ENCODE measurements at regions not wholly inside any gene's neighbourhood (a gene's known extent, or its start where the extent isn't known, plus 50 kb on each side); places are given as distances from the start of the nearest gene placed in this dataset.
"Not testable (repeated sequence)": the region's sequence is repeated elsewhere in the genome, so short reads cannot be mapped to it uniquely, and the experiment has no call there.

DNA sequence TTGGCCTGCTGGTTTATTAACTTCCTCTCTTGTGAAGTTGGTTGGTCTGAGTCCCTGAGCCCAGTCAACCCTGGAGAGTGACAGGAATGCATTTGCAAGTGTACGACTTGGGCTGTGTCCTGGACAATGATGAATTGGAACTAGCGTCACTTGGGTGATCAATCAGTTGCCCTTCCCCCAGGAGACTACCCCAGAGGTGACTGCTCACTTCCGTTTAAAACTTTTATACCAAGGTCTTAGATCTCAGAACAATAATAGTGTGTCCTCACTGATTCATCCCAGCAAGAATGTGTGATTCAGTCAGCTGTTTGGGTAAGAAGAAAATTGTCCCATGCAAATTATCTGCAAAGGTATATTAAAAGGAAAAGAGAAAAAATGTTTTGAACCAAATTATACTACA lies 102.9 kb upstream of the ARMC3 start:
- no peak for DNase-seq (ENCODE audit: low spot score)

DNA sequence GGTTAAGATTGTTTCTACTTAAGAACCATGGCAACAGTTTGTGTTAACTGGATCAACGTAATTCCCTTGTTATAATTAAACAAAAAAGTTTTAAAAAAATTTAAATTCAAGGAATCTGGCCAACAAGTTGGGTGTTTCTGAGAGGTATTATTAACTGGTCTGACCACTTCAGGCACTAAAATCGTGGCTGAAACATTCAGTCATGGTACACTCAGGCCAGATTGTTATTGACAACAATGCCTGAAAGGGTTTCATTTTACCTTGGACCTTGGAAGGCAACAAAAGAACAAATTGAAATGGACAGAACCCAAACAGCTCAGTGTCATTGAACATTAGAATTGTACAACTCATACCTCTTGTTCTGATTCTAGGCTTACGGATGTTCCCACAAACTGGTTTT lies 103.3 kb upstream of the ARMC3 start:
- DNase-seq (ENCODE audit: low spot score): no peak

DNA sequence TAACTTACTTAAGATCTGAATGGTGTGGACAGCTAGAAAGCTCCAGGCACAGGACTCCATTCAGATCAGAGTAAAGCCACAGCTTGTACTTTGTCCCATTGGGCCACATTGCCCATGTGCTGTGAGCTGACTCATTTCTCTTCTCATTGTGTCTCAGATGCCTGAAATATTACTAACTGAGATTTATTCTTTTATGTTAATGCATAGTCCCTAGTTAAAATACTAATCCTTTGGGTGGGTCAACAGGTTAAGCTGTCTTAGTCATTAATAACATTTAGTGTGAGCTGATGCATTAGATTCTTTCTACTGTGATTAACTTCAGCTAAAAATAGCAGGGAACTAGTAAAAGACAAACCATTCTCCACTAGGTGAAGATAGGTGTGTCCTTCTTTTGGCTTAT lies 104.7 kb upstream of the ARMC3 start:
- peak; percentile 64 for DNase-seq (ENCODE audit: low spot score)

DNA sequence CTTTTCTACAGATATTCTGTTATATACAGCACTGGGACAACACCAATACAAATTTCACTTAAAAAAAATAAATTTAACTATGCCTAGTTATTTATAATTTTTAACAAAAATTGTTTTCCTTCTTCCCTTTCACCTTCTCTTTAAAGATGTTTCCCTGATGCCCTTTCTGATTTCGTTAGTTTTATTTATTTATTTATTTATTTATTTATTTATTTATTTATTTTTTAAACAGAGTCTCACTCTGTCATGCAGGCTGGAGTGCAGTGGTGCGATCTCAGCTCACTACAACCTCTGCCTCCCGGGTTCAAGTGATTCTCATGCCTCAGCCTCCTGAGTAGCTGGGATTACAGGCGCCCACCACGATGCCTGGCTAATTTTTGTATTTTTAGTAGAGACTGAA lies 105.9 kb upstream of the ARMC3 start:
- not testable (repeated sequence) for DNase-seq (ENCODE audit: low spot score)

DNA sequence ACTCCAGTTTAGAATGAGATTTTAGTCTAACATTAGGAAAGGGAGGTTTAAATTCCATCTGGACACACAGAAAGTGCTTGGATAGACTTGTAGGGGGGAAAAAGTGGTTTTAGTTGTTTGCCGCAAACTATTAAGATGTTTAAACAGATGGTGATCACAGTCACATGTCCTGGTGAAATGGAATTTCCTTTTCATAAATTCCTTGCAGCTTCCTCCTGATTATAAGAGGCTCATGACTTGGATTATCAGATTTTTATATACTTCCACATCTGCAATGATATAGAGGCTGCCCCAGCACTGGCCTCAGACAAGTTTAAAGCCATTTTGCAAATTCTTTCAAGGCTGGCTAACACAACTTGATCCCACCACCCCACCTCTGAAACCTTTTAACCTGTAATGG lies 106.4 kb upstream of the ARMC3 start:
- DNase-seq (ENCODE audit: low spot score): no peak

DNA sequence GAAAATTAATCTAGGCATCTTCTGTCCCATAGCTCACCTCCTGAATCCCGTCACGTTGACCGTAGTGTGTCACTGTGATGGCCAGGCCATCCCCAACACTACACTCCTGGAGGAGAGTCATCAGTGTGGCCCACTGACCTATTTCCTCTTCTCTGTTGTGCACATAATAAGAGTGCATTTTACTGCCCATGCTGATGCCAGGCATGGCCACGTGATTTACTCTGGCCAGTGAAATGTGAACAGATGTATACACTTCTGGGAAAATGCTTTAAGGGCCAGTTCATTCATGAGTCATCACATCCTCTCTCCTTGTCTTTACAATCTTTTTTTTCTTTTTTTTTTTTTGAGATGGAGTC lies 101.9 kb upstream of the PIP4K2A start:
- no peak for DNase-seq (ENCODE audit: low spot score)

DNA sequence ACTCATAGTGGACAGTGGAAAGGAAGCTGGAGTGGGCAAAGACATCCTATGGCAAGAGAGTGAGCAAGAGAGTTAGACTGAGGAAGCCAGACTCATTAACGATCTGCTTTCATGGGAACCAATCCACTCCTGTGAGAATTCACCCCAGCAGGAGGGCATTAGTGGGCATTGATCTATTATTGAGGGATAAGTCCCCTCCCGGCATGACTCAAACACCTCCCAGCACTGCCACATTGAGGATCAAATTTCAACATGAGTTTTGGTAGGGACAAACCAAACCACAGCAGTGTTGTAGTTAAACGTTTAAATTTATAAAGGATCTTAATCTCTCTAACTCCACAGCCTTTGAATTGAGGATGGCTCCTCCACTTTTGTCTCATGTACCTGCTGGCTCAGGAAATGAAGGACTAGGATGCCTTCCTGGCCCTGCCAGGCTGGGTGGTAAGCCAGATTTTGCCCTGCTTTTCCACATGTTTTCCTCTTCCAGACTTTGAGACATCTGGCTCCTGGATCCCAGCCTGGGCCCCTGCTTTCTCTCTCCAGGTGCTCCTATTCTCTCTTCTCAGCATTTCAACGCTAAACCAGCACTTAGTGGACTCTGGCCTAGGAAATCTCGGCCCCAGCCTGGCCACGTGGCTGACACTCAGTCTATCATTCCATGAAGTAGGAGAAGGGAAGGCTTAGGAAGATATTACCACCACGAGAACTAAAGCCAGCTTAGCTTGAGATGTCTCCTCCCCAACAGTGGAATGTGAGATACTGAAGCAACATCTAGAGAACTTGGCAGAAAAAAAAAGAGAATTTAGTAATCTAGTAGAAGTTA lies 96.5 kb upstream of the PIP4K2A start:
- no peak for DNase-seq (ENCODE audit: low spot score)

DNA sequence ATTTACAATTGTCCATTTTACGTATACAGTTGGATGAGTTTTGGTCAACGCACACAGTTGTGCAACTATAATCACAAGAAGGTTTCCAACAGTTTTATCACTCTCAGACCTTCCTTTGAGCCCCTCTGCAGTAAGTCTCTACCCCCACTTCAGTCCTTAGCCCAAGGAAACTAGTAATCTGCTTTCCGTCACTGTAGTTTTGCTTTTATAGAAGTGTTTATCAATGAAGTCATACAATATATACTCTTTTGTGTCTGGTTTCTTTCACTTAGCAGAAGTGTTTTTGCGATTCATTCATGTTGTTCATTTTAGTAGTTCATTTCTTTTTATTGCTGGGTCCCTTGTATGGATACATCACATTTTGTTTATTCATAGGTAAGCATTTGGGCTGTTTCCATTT lies 92.9 kb upstream of the PIP4K2A start:
- no peak for DNase-seq (ENCODE audit: low spot score)

DNA sequence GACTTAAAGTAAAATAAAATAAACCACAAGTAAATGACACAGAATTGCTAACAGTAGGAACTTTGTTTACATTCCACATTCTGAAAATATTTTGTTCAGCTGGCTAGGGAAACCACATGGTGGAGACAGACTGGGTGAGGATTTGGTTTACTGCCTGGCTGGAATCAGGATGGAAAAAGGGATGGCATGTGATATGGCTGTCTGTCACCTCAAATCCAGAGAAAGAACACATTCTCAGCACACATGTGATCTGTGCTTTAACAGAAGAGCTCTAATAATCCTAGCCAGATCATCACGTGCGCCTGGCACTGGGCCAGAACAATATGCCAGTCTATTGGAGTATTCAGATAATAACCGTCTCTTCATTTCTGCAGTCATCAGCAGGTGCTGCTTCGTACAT lies 90.9 kb upstream of the PIP4K2A start:
- peak; percentile 40 for DNase-seq (ENCODE audit: low spot score)

DNA sequence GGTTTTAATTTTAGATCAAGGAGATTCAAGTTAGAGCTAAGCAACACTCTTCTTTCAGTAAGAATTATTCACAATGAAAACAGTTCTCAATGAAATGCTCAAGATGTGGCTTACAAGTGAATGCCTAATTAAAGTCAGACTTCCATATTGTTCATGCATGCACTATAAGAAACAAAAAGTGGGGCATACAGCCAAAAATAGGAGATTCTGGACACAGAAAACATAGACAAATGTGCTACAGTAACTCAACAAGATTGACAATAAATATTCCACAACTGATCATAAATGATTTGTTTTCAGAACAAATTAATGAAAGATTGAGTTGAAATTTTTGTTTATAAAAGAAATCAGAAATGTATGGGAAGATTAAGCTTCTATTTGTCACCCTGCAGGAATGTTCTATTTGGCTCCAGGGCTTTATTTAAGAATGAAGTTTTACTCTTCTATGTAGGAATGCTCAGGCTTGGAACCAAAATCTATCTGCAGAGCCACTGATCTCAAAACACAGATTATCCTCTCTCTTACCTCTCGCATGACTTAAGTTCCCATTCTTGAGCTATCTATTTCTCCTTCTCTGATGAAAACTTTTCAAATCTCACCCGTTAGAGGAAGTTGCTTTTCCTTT lies 89.0 kb upstream of the PIP4K2A start:
- no peak for DNase-seq (ENCODE audit: low spot score)

DNA sequence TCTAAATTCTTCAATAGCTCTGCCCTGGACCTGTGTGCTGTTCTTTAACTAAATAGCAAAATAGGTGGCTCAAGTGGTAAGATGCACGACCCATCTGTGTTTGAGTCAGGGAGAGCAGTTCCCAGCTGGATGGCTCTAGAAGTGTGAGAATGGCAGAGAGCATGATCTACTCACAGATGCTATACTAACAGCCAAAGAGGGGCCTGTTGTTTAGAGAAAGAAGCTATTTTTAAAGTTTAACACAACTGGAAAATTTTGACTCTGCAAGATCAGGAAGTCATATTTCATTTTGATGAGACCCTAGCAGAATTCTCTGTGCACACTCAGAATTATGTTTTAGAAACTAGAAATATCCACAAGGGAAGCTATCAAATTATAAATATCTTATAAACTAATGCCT lies 87.4 kb upstream of the PIP4K2A start:
- DNase-seq (ENCODE audit: low spot score): no peak

DNA sequence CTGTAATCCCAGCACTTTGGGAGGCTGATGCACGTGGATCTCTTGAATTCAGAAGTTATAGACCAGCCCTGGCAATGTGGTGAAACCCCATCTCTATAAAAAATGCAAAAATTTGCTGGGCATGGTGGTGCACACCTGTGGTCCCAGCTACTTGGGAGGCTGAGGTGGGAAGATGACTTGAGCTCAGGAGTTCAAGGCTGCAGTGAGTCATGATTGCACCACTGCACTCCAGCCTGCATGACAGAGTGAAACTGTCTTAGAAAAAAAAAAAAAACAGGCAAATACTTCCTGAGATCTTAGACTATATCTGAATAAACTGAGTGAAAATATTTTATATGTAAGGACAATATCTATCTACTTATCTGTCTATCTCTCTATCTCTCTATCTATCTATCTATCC lies 83.4 kb upstream of the PIP4K2A start:
- DNase-seq (ENCODE audit: low spot score): not testable (repeated sequence)

DNA sequence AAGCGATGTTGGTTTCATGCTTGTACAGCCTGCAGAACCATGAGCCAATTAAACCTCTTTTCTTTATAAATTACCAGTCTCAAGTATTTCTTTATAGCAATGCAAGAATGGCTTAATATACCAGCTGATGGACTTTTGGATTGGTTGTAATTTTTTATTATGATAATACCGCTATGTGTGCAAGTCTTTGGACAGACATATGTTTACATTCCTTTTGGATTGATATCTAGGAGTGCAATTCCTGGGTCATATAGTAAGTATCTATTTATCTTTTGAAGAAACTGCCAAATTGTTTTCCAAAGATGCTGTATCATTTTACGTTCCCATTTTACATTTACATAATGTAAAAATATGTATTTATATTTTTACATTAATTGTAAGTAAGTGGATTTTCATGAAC lies 81.2 kb upstream of the PIP4K2A start:
- no peak for DNase-seq (ENCODE audit: low spot score)

DNA sequence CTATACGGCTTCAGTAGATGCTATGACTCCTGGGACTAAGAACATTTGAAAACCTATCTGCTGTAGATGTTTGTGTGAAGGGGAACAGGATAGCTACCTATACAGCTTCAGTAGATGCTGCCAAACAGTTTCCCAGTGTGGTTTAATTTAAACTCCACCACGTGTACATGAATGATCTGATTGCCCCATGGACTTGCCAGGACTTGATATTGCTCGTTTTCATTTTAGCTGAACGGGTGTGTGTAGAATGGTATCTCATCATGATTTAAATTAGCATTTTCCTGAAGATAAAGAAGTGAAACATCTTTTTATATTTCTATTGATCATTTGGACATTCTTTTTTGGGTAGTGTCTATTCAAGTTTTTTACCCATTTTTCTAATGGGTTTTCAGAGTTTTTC lies 77.8 kb upstream of the PIP4K2A start:
- no peak for DNase-seq (ENCODE audit: low spot score)

DNA sequence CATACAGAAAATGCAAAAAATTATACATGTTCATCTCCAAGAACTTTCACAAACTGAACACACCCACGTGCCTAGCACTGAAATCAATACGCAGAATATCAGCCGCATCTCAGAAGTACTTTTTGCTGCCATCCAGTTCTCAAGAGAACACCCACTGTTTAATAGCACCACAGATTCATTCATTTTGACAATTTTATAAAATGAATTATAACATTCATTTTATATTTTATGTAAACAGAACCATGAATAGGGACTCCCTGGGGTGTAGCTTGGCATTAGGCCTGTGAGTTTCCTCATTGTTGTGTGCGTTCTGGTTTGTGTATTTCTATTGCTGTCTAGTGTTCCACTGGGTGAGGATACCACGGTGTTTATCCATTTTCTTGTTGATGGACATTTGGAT lies 77.3 kb upstream of the PIP4K2A start:
- DNase-seq (ENCODE audit: low spot score): no peak

DNA sequence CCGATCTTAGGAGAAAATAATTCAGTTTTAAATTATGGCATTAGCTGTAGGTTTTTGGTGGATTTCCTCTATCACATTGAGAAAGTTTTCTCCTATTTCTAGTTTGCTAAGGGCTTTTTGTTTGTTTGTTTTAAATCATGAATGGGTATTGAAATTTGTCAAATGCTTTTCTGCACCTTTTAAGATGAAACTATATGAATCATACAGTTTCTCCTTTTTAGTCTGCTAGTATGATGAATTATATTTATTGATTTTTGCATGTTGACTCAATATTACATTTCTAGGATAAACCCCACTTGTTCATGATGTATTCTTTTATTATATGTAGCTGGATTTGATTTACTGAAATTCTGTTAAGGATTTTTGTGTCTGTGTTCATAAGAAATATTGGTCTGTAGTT lies 70.3 kb upstream of the PIP4K2A start:
- no peak for DNase-seq (ENCODE audit: low spot score)

DNA sequence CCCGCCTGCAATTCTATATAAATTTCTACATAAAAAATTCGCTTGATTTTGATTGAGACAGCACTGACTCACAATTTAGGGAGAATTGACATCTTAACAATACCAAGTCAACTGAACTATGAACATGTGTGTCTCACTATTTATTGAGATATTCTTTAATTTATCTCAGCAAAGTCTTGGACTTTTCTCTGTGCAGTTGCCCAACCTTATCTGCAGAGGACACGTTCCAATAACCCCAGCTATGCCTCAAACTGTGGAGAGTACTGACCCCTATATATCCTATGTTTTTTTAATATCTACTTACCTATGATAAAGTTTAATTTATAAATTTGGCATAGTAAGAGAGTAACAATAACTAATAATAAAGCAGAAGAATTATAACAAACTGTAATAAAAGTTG lies 69.4 kb upstream of the PIP4K2A start:
- no peak for DNase-seq (ENCODE audit: low spot score)

DNA sequence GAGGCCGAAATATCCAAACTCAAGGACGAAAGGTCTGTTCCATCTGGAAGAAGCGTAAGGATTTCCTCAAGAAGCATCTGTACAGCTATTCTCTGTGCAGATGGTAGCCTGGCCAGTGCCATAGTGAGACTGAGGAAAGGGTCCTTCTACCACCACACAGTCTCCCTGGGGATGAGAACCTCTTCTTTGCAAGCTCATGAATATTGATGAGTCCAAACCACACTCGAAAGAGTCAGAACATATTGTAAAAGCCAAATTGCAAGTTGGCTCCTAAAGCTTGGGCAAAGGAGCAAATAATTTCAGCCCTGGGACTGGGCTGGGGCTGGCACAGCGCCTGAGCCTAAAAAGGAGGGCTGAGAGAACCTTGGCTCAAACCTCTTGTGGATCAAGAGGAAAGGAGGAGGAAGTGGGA lies 66.1 kb upstream of the PIP4K2A start:
- DNase-seq (ENCODE audit: low spot score): no peak

DNA sequence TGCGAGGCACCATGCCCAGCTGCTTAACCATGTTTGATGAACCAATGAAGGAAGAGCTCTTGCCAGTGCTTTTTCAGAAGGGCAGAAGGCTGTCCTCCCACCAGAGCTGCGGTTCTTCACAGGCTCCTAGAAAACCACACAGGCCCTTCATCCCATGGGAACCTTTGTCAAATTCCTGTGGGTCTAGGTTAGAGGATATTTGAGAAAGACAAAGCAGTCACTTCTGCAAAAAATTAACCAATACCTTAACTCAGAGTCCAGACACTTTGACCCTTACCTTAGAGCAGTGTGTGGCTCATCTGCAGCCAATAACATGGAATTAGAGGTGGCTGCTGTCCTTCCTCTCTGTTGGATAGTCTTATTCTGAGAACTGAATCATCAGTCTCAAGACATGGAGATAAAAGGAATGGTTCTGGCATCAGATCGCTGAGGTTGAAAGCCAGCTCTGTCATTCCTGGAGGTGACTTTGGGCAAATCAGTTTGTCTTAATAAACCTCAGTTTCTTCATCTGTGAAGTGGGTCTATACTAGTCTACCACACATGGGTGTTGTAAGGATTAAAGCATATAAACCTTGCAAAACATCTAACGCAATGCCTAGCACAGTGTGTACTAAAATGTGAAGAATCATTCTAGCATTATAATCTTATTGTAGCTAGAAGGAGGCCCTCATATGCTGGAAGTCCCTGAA lies 65.1 kb upstream of the PIP4K2A start:
- DNase-seq (ENCODE audit: low spot score): no peak

DNA sequence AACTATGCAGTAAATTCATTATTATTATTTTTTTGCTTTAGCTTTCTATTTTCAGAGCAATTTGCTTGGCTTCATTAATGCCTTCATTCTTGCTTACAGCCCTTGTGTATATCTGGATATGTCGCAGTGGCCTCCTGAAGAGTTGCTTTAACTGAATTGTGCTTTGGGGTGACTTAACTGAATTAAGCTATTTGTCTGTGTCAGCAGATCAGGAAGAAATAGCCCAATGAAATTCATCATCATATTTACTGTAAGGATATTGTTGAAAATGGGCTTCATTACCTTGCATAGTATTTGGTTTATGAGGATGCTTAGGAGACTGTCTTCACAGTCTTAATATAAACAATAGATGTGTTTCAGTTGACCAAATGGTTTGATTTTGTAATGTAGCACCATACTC lies 59.7 kb upstream of the PIP4K2A start:
- DNase-seq (ENCODE audit: low spot score): no peak

DNA sequence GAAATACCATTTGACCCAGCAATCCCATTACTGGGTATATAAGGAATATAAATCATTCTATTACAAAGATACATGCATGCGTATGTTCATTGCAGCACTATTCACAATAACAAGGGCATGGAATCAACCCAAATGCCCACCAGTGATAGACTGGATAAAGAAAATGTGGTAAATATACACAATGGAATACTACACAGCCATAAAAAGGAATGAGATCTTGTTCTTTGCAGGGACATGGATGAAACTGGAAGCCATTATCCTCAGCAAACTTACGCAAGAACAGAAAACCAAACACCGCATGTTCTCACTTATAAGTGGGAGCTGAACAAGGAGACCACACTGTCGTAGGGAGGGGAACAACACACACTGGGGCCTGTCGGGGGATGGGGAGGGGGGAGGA lies 57.3 kb upstream of the PIP4K2A start:
- DNase-seq (ENCODE audit: low spot score): not testable (repeated sequence)

DNA sequence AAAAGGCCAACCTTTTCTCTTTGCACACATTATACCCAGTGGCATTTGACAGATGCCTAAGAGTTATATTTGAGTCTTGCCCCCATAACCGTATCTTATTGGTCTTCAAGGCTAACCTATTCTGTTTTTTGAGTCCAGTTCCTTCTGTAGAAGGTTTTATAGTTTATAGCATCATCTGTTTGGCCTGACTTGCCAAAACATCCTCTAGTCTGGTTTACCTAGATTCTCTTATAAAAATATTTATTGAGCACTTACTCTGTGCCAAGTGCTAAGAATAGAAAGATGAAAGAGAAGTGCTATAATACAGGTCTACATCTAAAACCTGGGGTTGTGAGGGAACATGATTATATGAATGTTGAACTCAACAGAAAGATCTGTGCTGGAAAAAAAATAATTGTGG lies 55.9 kb upstream of the PIP4K2A start:
- DNase-seq (ENCODE audit: low spot score): no peak

DNA sequence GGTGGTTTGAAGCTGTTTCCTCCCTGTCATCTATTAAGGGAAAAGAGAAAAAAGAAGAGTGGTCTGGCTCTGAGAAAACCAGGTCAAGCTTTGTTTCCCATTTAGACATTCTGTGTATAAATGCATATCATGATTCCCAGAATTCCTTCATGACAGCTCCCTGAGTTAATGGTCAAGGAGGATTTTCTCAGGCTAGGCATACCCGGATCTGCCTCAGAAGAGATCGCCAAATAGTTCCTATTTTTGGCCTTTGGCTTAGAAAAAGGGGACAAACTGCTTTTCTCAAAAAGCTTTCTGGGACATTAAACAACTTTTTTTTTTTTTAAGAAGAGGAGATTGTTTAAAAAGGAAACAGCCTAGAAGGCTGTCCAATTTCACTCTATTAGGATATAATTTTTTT lies 53.5 kb upstream of the PIP4K2A start:
- DNase-seq (ENCODE audit: low spot score): no peak
